NCI-H1105 treated with DMSO at 0.1 percent for 48 hours (cell line): ENCODE measurements at regions not wholly inside any gene's neighbourhood (a gene's known extent, or its start where the extent isn't known, plus 50 kb on each side); places are given as distances from the start of the nearest gene placed in this dataset.

Experiments used
- DNase-seq: peaks from one replicate; lab custom pipeline; 2025; lab: John Stamatoyannopoulos, UW

GRCh38 chr2:67043781-67044478 is 353.2 kb upstream of the ETAA1 start:
- no peak for DNase-seq

DNA sequence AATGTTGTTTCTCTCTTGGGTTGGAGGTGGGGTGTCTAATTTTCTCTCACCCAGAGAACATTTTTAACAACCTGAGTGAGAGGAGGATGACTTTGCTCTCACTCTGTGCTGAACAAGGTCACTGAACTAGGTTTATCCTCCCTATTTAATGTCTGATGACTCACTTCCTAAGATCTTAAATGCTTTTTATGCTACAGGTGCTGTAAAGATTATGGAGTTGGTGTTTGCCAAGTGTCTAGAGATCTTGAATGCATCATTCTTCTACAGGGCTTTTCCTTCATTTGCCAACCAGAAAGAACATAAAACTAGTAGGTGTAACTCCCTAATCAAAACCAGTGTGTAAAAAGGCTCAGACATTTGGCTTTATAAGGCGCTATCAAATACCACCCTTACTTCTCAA is 350.5 kb upstream of the ETAA1 start:
- no peak for DNase-seq

- no peak for DNase-seq
Observed at GRCh38 chr2:67048314-67048713, 348.8 kb upstream of the ETAA1 start.

DNA sequence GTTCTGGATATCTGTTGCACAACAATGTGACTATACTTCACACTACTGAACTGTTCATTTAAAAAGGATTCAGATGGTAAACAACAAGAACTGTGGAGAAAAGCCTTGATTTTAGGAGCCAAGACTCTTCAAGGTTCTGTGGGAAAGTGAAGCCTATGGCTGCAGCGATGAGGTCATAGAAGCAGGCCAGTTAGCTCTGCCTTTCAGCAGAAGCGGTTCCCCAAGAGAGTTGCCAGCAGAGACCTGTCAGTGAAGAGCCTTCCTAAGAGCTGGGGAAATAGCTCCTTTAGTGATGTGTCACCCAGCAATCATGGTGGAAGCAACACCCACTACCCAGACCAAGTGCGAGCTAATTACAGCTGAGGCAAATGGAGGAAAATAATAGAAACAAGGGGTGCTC is 346.5 kb upstream of the ETAA1 start:
- no peak for DNase-seq

DNA sequence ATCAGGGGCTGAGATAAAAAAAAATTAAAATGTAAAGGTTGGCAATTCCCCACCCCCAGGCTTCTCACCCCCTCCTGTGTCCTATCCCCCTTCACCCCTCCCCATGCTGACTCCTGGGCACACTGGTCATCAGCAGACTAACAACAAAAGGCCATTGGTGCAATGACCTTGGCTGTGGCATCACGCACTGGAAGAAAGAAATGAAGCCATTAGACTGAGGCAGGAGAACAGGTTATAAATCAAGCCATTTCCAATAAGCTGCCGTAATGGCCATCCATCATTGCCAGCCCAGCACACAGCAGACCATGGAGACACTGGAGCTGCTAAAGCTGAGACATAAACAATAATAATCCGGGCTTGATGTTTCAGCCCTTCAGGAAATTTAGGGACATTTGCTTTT is 342.4 kb upstream of the ETAA1 start:
- DNase-seq, result no peak

DNA sequence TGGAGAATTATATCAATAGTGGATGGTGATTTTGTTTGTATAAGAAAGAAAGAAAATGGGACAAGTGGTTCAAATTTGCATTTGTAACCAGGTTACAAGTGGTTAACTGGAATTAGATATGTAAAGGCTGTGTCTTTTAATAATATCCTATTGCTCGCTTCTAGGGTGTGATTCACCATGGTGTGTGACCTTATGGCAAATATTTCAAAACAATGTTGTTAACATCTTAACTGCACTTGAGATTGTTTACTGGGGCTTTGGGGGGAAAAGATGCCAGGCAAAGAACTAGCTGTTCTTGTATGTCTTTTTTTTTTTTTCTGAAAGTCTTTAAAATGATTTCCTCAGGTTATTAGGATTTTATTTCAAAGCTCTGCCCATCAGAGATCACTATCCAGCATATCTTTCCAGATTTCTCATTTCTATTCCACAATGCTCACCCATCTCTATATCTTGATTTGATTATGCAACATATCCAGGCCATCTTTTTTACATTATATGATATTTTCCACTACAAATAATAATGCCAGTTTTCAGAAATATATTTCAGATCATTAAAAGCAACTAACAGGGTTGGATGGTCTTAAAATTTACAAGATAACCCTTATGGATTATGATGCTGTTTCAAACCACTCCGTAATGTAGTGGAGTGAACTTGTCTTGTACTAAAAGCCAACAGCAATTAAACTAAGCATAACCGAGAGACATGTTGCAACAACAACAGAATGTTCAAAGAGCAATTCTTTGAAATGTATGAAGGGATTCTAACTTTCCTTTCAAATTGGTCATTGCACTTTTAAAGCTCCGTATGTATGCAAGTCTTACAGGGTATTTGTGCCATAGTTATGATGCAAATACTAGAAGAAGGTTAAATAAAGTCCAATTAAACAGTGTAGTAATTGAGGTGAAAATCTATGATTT is 341.5 kb upstream of the ETAA1 start:
- DNase-seq, result no peak

GRCh38 chr2:67057123-67057522 is 340.0 kb upstream of the ETAA1 start:
- DNase-seq, result no peak

- DNase-seq, result no peak
Observed at GRCh38 chr2:67057901-67058703, 339.0 kb upstream of the ETAA1 start.

- DNase-seq, result no peak
Observed at GRCh38 chr2:67065046-67065445, 332.1 kb upstream of the ETAA1 start.

- no peak for DNase-seq
Observed at GRCh38 chr2:67066782-67067181, 330.4 kb upstream of the ETAA1 start.

DNA sequence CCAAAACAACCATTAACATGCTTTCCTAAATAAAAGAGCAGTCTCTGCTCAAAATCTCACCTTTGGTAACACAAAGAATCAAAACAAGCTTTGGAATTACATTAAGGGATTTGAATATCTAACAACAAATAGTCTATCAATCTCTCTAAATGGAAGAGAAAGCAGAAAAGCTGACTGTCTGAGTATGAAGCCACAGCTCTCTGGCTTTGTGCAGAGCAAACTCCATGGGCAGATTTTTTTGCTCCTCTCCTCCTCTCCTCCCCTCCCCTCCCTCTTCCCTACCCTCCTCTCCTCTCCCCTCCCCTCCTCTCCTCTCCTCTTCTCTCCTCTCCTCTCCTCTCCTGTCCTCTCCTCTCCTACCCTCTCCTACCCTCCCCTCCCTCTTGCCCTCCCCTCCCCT is 329.5 kb upstream of the ETAA1 start:
- DNase-seq, result no peak

DNA sequence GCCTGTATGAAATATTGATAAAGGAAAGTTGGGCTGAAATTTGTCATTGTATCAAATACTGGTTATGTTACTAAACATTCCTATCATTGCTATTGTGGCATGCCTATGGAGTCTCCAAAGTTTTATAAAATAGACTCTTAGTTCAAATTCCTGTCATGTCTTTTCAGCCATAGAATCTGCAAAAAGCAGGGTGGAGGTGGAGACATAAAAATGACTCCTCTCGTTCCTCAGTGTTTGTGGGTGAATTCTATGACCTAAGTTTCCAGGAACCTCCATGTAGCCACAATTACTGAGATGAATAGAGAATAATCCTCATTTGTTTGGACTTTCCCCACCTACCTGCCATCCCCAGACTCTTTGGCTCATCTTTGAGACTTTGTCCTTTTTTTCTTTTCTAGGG is 326.3 kb upstream of the ETAA1 start:
- DNase-seq, result no peak

DNA sequence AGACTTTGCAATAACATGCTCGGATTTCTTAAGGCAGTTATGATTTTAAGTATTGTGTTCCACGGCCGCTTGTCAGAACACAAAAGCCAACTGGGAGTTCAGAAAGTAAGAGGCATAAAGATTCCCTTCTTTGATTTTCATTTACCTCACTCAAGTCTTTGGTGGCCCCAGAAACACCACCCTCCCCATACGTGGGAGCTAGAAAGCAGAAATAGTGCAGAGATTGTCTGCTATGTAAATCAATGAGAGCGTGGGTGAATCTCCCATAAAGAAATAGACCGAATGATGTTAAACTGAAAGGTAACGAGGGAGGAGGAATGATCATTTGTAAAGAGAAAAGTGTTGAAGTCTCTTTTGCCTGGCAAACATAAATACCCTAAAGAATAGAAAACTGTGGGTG is 322.1 kb upstream of the ETAA1 start:
- DNase-seq, result no peak

DNA sequence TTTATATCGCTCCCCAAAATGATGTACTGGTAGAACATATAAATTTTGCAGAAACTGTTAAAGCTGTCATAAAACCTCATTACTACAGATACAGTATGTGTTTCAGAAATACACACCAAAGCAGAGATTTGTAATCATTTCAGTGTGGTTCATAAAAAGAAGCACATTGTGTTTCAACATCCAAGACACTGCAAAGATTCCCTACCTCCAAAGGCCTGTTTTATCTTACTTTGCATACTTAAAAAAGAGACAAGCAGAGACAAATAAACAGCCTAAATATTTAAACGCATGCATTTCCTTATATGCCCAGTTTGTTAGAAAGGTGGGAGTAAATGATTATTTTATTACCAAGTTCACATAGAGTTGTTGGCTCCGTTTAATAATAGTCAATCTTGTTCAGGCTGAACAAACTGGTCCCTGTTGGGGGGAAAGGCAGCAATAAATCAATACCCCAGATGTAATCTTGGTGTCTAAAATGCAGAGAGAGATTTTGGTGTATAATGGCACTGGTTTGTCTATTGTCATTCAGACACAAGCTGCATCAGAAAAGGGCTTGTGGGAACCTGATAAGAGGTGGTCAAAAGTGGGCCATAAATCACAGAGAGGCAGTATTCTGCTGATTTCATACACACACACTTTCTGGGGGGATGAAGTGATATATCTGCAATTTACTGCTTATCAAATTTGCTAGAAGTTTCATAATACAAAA is 321.4 kb upstream of the ETAA1 start:
- no peak for DNase-seq

- DNase-seq, result no peak
Observed at GRCh38 chr2:67076239-67076624, 320.9 kb upstream of the ETAA1 start.

DNA sequence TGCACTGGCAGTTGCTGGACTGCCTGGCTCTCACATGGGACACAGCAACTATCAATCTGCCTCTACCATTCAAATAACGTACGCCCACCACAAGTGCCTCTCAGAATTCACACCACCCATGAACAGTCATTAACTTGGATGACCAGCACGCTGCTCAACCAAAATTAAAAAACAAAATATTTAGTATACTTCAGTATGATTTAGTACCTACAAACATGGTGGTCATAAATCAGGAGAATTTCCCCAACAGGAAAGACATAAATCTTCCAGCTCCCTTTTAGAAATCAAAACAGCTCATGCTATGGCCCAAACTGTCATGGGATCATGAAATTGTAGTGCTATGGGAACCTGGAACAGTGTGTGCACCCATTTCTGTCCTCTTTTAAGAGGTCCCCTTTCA is 317.4 kb upstream of the ETAA1 start:
- no peak for DNase-seq

DNA sequence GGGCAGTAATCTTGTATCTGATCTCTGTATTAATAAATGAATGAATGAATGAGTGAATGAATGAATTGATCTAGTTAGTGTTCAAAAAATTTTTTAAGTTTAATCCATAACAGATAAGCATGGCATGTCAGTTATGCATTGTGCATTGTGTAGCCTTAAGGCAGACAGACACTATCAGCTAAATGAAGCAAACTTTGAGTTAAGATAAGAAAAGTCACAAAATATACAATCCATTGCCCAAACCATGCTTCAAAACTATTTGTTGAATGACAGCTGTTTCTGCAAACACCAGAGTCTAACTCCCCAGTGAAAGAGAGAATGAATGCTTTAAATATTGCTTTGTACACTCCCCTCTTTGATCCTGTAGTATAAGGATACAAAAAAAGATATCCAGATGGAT is 314.3 kb upstream of the ETAA1 start:
- no peak for DNase-seq

DNA sequence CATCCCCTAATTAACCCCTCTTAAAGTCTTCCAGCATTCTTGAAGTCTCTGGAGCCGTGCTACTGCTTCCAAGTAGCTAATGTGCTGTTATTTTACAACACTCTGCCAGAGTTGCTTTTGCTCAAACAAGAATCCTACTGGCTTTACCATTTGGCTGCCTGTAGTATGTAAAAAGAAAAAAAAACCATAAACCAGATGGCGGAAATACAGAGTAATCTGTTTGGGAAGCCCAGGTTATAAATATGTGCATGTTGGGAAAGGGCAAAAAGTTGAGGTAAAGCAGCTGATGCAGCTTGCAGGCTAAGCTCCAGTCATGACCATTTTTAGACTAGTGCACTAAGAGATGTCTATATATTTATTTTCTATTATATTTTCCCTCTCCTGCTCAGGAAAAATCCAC is 313.2 kb upstream of the ETAA1 start:
- DNase-seq, result no peak

GRCh38 chr2:67085146-67085545 is 312.0 kb upstream of the ETAA1 start:
- DNase-seq, result no peak

GRCh38 chr2:67091681-67092080 is 305.5 kb upstream of the ETAA1 start:
- no peak for DNase-seq

- DNase-seq, result no peak
Observed at GRCh38 chr2:67095121-67095520, 302.0 kb upstream of the ETAA1 start.

- no peak for DNase-seq
Observed at GRCh38 chr2:67096886-67097285, 300.2 kb upstream of the ETAA1 start.
